Caki2 (cell line): ENCODE measurements at regions not wholly inside any gene's neighbourhood (a gene's known extent, or its start where the extent isn't known, plus 50 kb on each side); places are given as distances from the start of the nearest gene placed in this dataset.

Experiments
- DNase-seq: peaks from one replicate; pipeline ENCODE4 v3.0.0-alpha.2; 2015; ENCODE audit warnings: low read depth
- in situ Hi-C: cut with HindIII; loops from 2 replicates; pipeline ENCODE4 v1.10.0; 2016; ENCODE audit warnings: low sequenced_read_pairs, low pct_unique_long_range_greater_than_20kb, mixed read lengths

GRCh38 chr2:166609183-166609959 is 115.3 kb upstream of the SCN7A start:
- no peak for DNase-seq
- in situ Hi-C loops = no loop called here

- in situ Hi-C loops = no loop called here
- DNase-seq = no peak
These were observed 113.8 kb upstream of the SCN7A start for GRCh38 chr2:166607880-166608279.

GRCh38 chr2:166593403-166593802 is 99.4 kb upstream of the SCN7A start:
- in situ Hi-C loops = no loop called here
- no peak for DNase-seq

GRCh38 chr2:166592750-166593149 is 98.7 kb upstream of the SCN7A start:
- DNase-seq = no peak
- in situ Hi-C loops = no loop called here

GRCh38 chr2:166591226-166591625 is 97.2 kb upstream of the SCN7A start:
- in situ Hi-C loops = no loop called here
- no peak for DNase-seq

- no peak for DNase-seq
These were observed 79.3 kb upstream of the SCN7A start for GRCh38 chr2:166573391-166573790.

GRCh38 chr2:166572937-166573336 is 78.9 kb upstream of the SCN7A start:
- in situ Hi-C loops = no loop called here
- no peak for DNase-seq

More at GRCh38 chr2:166573391-166573790, 79.3 kb upstream of the SCN7A start:
- in situ Hi-C loops = no loop called here

- no peak for DNase-seq
- in situ Hi-C loops = no loop called here
These were observed 74.4 kb upstream of the SCN7A start for GRCh38 chr2:166568409-166568808.

- no peak for DNase-seq
- in situ Hi-C loops = no loop called here
These were observed 71.5 kb upstream of the SCN7A start for GRCh38 chr2:166565501-166565900.

- in situ Hi-C loops = no loop called here
- DNase-seq = no peak
These were observed 69.8 kb upstream of the SCN7A start for GRCh38 chr2:166563894-166564293.

- in situ Hi-C loops = no loop called here
- no peak for DNase-seq
These were observed 66.0 kb upstream of the SCN7A start for GRCh38 chr2:166560022-166560421.

- in situ Hi-C loops = no loop called here
These were observed 56.9 kb upstream of the SCN7A start for GRCh38 chr2:166550923-166551322.

GRCh38 chr2:166545473-166545872 is 51.4 kb upstream of the SCN7A start:
- DNase-seq = no peak
- in situ Hi-C loops = no loop called here

More at GRCh38 chr2:166550923-166551322, 56.9 kb upstream of the SCN7A start:
- DNase-seq = no peak
